Body of pancreas (tissue), 4 donors: ENCODE measurements at regions not wholly inside any gene's neighbourhood (a gene's known extent, or its start where the extent isn't known, plus 50 kb on each side); places are given as distances from the start of the nearest gene placed in this dataset.

Source experiments
- ATAC-seq: fragments of 150-250 bp; one replicate; pipeline ENCODE4 v1.9.1; 2016
- DNase-seq, 4 donors: peaks; one replicate each; pipeline ENCODE4 v3.0.0-alpha.2; 2019
- H3K27ac ChIP-seq, 4 donors: fragments of 200-600 bp; sonication (generic); 1 replicate in 3 of 4; 2 replicates in 1 of 4; pipeline versions ENCODE4 v1.5.1 to v1.6.1; 2016 to 2019; ENCODE audit warnings: mild to moderate bottlenecking in 1 of 4, mixed read lengths in 1 of 4, moderate library complexity in 1 of 4
- H3K27me3 ChIP-seq, 2 donors: fragments of 200-600 bp; sonication (generic); one replicate each; pipeline ENCODE4 v1.6.0; 2016; ENCODE audit warnings: mild to moderate bottlenecking in 1 of 2
- H3K36me3 ChIP-seq, 2 donors: fragments of 200-600 bp; sonication (generic); replicated peaks in 1 of 2; 2 replicates each; pipeline ENCODE4 v1.5.1; 2016; ENCODE audit warnings: low read depth in 2 of 2; ENCODE audit not compliant: insufficient read depth in 1 of 2
- H3K4me1 ChIP-seq: fragments of 200-600 bp; sonication (generic); one replicate; pipeline ENCODE4 v1.6.0; 2016
- H3K4me3 ChIP-seq, 2 donors: fragments of 200-600 bp; sonication (generic); 1 replicate in 1 of 2; 2 replicates in 1 of 2; pipeline ENCODE4 v1.5.1; 2016 to 2019
- H3K9me3 ChIP-seq, 3 donors: fragments of 200-600 bp; sonication (generic); 1 replicate in 2 of 3; 2 replicates in 1 of 3; pipeline ENCODE4 v1.5.1; 2016
- CTCF ChIP-seq, 7 experiments: fragments of 450-650 bp in 4 of 7; fragments of 200-600 bp in 3 of 7; sonication (generic) in 3 of 7; IDR thresholded peaks; one replicate each; pipeline ENCODE4 v1.5.1; 2016 to 2019; ENCODE audit warnings: antibody characterized with exemption in 7 of 7
- POLR2A ChIP-seq, 3 donors: fragments of 450-650 bp; IDR thresholded peaks; one replicate each; pipeline ENCODE4 v1.6.1; 2016; ENCODE audit warnings: antibody characterized with exemption in 3 of 3, mild to moderate bottlenecking in 2 of 3
- WGBS, 2 donors: methylation state at CpG; one replicate each; pipeline ENCODE4 v1.1.5; 2017; 5-methylcytosine and 5-hydroxymethylcytosine counted together
- intact Hi-C: fragments of 100-400 bp; cut with DNase I; formaldehyde crosslinking; loops from one replicate; pipeline ENCODE4 v1.15.1; 2023

- WGBS, 2 donors, result 66 to 71% methylated on average over 8 of the region's 8 CpGs
- Histone ChIP-seq H3K36me3 (no peaks in the 10 kb centered on the region), H3K4me1 (no peaks in the 10 kb centered on the region), H3K27me3 (no peaks in the 10 kb centered on the region), H3K9me3 (no peaks in the 10 kb centered on the region), H3K27ac (no peak overlapping the region), H3K4me3 (no peak overlapping the region)
- DNase-seq, result no peak
- TF ChIP-seq POLR2A (IDR thresholded peaks at IDR 0.05) (no peak), CTCF (IDR thresholded peaks at IDR 0.05) (no peak)
- ATAC-seq, result no peak
- intact Hi-C loops, result no loop called here
Observed at GRCh38 chr2:226334981-226335720, 464.5 kb downstream of the IRS1 start.

DNA sequence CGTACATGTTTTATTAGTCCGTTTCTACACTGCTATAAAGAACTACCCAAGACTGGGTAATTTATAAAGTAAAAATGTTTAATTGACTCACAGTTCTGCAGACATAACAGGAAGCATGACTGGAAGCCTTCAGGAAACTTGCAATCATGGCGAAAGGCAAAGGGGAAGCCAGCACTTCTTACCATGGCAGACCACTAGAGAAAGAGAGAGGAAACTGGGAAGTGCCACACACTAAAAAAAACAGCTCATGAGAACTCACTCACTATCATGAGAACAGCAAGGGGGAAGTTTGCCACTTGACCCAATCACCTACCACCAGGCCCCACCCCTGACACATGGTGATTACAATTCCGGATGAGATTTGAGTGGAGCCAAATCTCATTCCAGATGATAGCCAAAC is 466.2 kb downstream of the IRS1 start:
- H3K27me3 ChIP-seq, result no peaks in the 10 kb centered on the region
- no peak for ATAC-seq
- no peaks in the 10 kb centered on the region for H3K36me3 ChIP-seq
- DNase-seq, result no peak
- no peak overlapping the region for H3K4me3 ChIP-seq
- intact Hi-C loops, result no loop called here
- H3K4me1 ChIP-seq, result no peaks in the 10 kb centered on the region
- WGBS, 2 donors, result 66 to 80% methylated on average over 4 of the region's 4 CpGs
- no peak overlapping the region for H3K27ac ChIP-seq
- TF ChIP-seq CTCF (IDR thresholded peaks at IDR 0.05) (no peak), POLR2A (IDR thresholded peaks at IDR 0.05) (no peak)
- no peaks in the 10 kb centered on the region for H3K9me3 ChIP-seq

DNA sequence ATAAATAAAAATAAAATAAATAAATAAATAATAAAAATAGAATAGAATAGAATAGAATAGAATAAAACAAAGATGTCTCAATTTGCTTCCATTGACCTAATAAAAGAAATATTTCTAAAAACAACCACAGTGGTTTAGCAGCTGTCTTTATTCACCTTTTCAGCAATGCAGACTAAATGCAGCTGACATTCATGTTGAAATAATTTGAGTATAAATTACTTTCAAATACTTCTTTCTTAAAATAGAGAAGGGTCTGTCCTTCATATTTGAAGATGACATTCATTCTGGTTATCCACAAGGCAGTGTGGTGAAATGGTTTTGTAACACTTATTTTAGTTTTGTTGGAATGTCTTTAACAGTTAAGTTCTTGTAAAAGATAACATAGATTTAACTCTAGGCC is 469.4 kb downstream of the IRS1 start:
- ATAC-seq (no peak), DNase-seq (no peak)
- Histone ChIP-seq H3K9me3 (no peaks in the 10 kb centered on the region), H3K27me3 (no peaks in the 10 kb centered on the region), H3K27ac (no peak overlapping the region), H3K4me3 (no peak overlapping the region), H3K4me1 (no peaks in the 10 kb centered on the region), H3K36me3 (no peaks in the 10 kb centered on the region)
- intact Hi-C loops, result no loop called here
- TF ChIP-seq CTCF (IDR thresholded peaks at IDR 0.05) (no peak), POLR2A (IDR thresholded peaks at IDR 0.05) (no peak)

DNA sequence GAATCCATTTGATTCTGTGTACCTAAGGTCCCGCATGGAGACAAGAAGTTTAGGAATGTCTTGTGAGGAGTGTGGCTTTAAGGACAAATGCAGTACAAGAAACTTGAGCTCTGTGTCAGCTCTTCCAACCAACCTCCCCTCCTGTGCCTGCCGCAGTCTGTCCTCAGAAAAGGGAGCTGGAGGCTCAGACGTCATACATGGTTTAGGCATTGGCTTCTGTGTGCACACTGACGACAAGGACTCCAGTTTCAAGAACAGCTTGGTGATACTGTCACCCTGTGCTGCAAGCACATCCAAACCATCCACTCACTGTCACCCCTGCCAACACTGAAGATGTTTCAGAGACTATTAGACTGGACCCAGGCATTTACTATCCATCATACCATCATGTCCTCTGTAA is 470.4 kb downstream of the IRS1 start:
- ATAC-seq (no peak), DNase-seq (no peak)
- H3K9me3 ChIP-seq, result no peaks in the 10 kb centered on the region
- WGBS, 2 donors, result 36 to 40% methylated on average over 4 of the region's 4 CpGs
- no peaks in the 10 kb centered on the region for H3K27me3 ChIP-seq
- H3K4me3 ChIP-seq, result no peak overlapping the region
- H3K27ac ChIP-seq, result no peak overlapping the region
- no peaks in the 10 kb centered on the region for H3K4me1 ChIP-seq
- H3K36me3 ChIP-seq, result no peaks in the 10 kb centered on the region
- no peak for TF ChIP-seq CTCF (IDR thresholded peaks at IDR 0.05)
- no peak for TF ChIP-seq POLR2A (IDR thresholded peaks at IDR 0.05)
- intact Hi-C loops, result no loop called here

GRCh38 chr2:226327830-226328229 is 471.8 kb downstream of the IRS1 start:
- WGBS, 2 donors, result 92 to 93% methylated on average over 4 of the region's 4 CpGs
- no peak for TF ChIP-seq POLR2A (IDR thresholded peaks at IDR 0.05)

More at GRCh38 chr2:226327830-226328229, 471.8 kb downstream of the IRS1 start:
- H3K4me3 ChIP-seq, result no peak overlapping the region
- ATAC-seq (no peak), DNase-seq (no peak)
- intact Hi-C loops, result no loop called here
- H3K27me3 ChIP-seq, result no peaks in the 10 kb centered on the region
- H3K9me3 ChIP-seq, result no peaks in the 10 kb centered on the region
- no peaks in the 10 kb centered on the region for H3K4me1 ChIP-seq
- H3K36me3 ChIP-seq, result no peaks in the 10 kb centered on the region
- no peak overlapping the region for H3K27ac ChIP-seq
